ENCODE measurements at regions not wholly inside any gene's neighbourhood (a gene's known extent, or its start where the extent isn't known, plus 50 kb on each side); places are given as distances from the start of the nearest gene placed in this dataset.

- intact Hi-C loops (cut with DNase I; ENCODE audit: low total_unique reads): no loop called here
- H3K4me3 ChIP-seq (ENCODE audit: low read depth, poor library complexity, severe bottlenecking): no peak overlapping the region
- TF ChIP-seq CTCF (IDR thresholded peaks at IDR 0.05): no peak
- no peak for TF ChIP-seq POLR2A (IDR thresholded peaks at IDR 0.05)
- 56 to 59% methylated on average over 4 of the region's 4 CpGs for WGBS, 2 donors
- DNase-seq (ENCODE audit: low spot score in 2 of 2): no peak
Measured at GRCh38 chr9:130780415-130780814, 54.6 kb upstream of the ABL1 start.

- intact Hi-C loops (cut with DNase I; ENCODE audit: low total_unique reads): no loop called here
- TF ChIP-seq CTCF (IDR thresholded peaks at IDR 0.05) (no peak), POLR2A (IDR thresholded peaks at IDR 0.05) (peak in 1 of 2 donors; percentile 45)
- peak in 1 of 2 donors; percentile 78 for DNase-seq (ENCODE audit: low spot score in 2 of 2)
- no peak overlapping the region for H3K4me3 ChIP-seq (ENCODE audit: low read depth, poor library complexity, severe bottlenecking)
- 20 to 36% methylated on average over 9 of the region's 9 CpGs for WGBS, 2 donors
Measured at GRCh38 chr9:130780865-130781504, 54.1 kb upstream of the ABL1 start.

- intact Hi-C loops (cut with DNase I; ENCODE audit: low total_unique reads): no loop called here
- 80% methylated on average over 1 of the region's 1 CpG for WGBS, 2 donors
- no peak for DNase-seq (ENCODE audit: low spot score in 2 of 2)
- H3K4me3 ChIP-seq (ENCODE audit: low read depth, poor library complexity, severe bottlenecking): no peak overlapping the region
- TF ChIP-seq POLR2A (IDR thresholded peaks at IDR 0.05) (no peak), CTCF (IDR thresholded peaks at IDR 0.05) (no peak)
Measured at GRCh38 chr9:130781569-130781968, 53.5 kb upstream of the ABL1 start.

GRCh38 chr9:130782886-130783530, 52.0 kb upstream of the ABL1 start:
- no peak overlapping the region for H3K4me3 ChIP-seq (ENCODE audit: low read depth, poor library complexity, severe bottlenecking)
- DNase-seq (ENCODE audit: low spot score in 2 of 2): no peak
- TF ChIP-seq CTCF (IDR thresholded peaks at IDR 0.05): no peak
- no peak for TF ChIP-seq POLR2A (IDR thresholded peaks at IDR 0.05)
- 54 to 57% methylated on average over 4 of the region's 4 CpGs for WGBS, 2 donors
- intact Hi-C loops (cut with DNase I; ENCODE audit: low total_unique reads): no loop called here

GRCh38 chr9:130785053-130785452, 50.0 kb upstream of the ABL1 start:
- no peak for DNase-seq (ENCODE audit: low spot score in 2 of 2)
- TF ChIP-seq POLR2A (IDR thresholded peaks at IDR 0.05) (no peak), CTCF (IDR thresholded peaks at IDR 0.05) (no peak)
- no peak overlapping the region for H3K4me3 ChIP-seq (ENCODE audit: low read depth, poor library complexity, severe bottlenecking)
- intact Hi-C loops (cut with DNase I; ENCODE audit: low total_unique reads): no loop called here
- WGBS, 2 donors: 61 to 65% methylated on average over 8 of the region's 8 CpGs

Data from lower leg skin (tissue), 4 donors.